Dermis blood vessel endothelial cell (primary cell): ENCODE measurements at regions not wholly inside any gene's neighbourhood (a gene's known extent, or its start where the extent isn't known, plus 50 kb on each side); places are given as distances from the start of the nearest gene placed in this dataset.
"Not testable (repeated sequence)": the region's sequence is repeated elsewhere in the genome, so short reads cannot be mapped to it uniquely, and the experiment has no call there.

ENCODE experiments used
- DNase-seq: peaks from one replicate; pipeline ENCODE4 v3.0.0; 2010

DNA sequence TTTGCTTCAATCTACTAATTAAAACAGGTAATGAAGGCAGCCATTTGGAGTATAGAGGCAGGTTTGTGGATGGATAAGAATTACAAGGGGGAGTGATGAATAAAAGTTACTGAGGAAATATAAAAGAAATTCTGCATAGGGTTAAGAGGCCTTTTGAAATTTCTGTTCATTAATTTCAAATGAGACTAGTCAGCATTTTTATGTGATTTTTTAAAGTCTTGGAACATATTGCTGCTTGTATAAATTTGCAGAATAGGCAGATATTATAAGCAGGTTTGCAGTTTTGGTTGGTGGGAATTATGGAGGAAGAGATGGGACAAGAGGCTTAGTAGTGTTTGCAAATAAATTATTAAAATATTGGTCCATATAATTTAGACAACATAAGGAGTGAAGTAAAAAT lies 750.4 kb upstream of the AGA start:
- DNase-seq: no peak

DNA sequence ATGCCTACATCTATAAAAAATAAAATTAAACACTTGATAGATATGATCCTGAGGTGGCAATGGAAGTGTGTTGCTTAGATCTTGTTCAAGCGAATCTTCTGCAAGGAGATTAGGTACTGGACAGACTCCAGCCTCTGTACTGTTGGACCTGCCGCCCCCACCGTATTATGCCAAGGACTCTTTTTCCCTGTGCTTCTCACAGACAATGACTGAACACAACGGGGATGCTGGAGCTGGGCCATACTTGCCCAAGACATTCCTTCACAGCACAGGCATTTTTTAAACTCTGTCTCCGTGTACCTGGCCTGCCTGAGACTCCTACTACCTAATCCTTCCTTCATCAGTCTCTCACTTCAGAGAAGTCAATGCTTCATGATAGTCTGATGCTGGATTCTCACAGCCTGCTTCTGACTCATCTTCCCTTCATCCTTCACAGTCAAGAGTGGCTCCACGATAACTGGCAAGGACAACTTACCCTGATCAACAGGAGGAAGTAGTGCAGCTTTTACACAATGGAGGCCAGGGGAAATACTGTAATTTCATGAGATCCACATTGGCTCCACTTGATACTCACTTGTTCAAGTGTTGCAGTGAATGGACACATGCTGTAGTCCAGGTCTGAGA lies 754.6 kb upstream of the AGA start:
- DNase-seq: no peak

DNA sequence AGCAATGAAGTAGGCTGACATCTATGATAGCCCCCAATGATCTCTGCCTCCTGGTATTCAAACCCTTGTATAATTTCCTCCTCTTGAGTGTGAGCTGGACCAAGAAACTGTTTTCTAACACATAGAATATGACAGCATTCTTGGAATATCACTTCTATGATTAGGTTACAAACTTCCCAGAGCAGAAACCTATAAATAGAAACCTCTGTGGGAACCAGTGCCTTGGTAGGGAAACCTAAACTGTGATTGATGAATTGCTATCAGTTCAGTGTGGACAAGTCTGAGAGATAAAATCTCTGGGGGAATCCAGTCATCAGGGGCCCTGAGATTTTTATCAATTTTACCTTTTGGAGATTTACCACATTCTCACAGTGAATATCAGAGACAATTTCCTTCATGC lies 756.5 kb upstream of the AGA start:
- DNase-seq: no peak

DNA sequence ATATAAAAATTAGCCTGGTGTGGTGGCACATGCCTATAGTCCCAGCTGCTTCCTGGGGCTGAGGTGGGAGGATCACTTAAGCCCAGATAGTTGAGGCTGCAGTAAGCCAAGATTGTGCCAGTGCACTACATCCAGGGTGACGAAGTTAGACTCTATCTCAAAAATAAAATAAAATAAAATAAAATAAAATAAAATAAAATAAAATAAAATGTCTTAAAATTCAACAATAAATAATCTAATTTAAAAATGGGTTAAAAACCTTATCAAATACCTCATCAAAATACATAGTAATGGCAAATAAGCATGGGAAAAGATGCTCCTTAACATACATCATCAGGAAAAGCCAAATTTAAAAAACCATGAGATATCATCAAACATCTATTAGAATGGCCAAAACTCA lies 760.2 kb upstream of the AGA start:
- no peak for DNase-seq

DNA sequence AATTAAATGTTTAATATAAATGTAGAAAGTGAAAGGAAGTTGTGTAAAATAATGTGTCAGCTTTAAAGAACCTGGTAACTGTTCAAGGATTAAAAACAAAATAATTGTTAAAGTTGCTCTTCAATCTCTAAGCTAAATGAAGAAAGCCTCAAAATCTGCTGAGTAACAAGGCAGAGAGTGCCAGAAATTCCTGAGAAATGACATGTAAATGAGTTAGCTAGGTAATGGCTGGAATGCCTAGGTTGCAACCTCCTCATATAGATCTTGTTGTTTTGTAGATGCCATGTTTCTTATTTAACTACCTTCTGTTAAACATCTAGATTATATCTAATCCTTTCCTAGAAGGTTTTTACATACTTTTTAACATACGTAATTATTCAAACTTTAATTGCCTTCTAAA lies 763.6 kb upstream of the AGA start:
- DNase-seq: no peak

DNA sequence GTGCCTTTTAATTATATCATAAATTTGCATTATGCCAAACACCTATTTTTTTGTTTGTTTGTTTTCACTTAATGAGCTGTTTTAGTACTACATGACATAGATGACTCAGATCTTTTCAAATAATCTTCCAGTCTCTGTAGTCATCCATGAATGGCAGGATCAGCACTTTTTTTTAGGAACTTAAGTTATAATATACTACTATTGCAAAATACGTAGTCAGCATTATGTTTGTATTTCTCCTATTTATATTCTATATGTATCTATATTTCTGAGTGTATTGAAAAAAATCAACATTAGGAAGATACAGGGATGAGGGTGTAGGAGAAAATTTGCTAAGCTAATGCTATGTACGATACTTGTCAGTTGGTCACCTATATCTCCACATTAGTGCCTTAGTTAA lies 773.1 kb upstream of the AGA start:
- DNase-seq: no peak

DNA sequence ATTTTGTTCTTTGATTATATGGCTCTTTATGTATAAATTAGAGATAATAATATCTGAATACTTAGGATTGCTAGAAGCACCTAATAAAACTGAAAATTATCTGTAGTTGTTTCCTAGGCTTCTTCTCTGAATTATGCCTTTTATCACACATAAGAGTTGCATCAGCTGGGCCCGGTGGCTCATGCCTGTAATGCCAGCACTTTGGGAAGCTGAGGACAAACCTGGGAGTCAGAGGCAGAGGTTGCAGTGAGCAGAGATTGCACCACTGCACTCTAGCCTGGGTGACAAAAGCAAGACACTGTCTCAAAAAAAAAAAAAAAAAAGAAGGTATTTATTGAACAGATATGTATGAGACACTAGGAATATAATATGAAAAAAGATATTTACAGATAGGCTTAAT lies 773.5 kb upstream of the AGA start:
- no peak for DNase-seq

DNA sequence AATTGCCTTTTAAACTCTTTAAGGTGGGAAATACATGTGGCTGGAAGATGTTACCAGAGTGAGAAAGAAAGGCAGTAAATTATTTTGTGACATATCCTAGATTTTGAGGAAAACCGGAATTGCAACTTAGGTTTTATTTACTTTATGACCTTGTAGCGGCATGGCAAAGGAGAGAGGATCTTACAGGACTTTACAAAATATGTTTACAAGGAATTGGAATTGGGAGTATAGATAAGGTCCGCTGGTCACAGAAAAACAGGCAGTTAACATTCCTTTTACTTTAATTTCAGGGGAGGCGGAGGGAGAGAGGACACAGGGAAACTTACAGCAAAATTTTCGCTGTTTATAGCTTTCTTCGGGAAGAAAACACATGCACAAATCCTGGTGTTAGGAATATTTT lies 784.2 kb upstream of the AGA start:
- not testable (repeated sequence) for DNase-seq

DNA sequence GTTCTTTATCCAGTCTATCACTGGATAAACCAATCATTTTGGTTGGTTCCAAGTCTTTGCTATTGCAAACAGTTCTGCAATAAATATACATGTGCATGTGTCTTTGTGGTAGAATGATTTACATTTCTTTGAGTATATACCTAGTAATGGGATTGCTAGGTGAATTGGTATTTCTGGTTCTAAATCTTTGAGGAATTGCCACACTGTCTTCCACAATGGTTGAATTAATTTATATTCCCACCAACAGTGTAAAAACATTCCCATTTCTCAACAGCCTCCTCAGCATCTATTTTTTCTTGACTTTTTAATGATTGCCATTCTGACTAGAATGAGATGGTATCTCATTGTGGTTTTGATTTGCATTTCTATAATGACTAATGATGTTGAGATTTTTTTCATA lies 791.7 kb upstream of the AGA start:
- no peak for DNase-seq

DNA sequence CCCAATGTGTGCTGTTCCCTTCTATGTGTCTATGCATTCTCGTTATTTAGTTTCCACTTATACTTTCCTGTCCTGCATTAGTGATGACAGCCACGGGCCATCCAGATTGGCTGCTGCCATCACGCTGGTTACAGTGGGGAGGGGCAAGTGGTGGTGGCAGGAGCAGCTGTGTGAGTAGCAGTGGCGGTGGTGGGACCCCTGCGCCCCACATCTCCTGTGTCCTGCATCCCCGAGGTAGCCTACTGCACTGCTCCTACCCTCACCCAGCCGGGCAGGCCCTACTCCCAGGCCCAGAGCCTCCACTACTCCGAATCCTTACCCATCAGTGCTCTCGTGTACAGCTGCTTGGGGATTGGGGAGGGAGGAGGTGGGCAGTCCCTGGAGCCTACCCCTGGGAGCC lies 798.7 kb upstream of the AGA start:
- DNase-seq: no peak

DNA sequence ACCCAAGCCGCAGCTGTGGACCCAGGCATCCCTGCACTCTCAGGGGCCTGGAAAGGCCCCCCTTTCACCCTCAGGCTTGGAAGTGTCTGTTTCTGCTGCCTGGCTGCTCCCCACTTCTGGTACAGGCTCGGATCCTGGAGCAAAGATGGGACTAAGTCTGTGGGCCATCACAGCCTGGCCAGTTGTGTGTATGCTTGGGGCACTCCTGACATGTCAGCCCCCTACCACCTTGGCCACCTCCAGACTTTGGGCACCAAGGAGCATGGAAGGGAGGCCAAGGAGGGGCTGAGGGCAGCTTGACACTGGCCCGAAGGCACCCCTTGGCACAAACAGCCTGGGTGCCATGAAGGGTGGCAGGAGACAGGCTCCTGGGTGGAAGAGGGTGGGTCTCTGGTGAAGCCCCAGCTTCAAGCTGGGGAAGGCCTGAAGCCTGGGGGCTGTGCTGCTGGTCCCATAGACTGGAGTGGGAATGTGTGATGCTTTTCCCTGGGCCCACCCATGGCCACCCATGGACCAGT lies 799.4 kb upstream of the AGA start:
- DNase-seq: no peak

DNA sequence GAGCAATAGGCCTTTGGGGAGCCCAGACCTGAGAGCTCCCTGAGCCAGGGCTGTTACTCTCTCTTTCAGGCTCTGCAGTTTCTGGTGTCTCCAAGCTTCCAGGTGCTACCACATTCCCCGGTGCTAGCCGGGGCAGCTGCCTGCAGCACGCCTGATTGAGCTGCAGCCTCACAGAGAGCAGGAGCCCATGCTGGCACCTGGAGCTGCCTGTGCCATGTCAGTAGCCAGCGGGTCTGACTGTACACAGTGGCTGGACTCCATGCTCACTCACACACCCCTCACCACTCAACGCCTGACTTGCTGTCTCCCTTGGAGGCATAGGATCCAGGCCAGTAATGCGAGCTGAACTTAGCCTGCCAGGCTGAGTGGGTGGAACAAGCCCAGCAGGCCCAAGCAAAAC lies 800.4 kb upstream of the AGA start:
- no peak for DNase-seq

DNA sequence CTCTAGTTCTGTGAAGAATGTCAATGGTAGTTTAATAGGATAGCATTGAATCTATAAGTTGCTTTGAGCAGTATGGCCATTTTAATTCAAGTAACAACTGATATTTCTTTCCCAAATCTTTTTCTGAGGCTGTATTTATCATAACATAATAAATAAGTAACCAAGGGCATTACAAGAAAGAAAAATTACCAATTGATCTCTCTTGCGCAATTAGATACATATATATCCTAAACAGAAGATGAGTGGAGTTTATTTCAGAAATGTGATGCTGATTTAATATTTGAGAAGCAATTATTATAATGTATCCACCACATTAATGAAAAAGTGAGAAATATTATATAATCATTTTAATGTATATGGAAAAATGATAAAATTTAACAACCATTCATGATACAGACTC lies 802.5 kb upstream of the AGA start:
- no peak for DNase-seq

DNA sequence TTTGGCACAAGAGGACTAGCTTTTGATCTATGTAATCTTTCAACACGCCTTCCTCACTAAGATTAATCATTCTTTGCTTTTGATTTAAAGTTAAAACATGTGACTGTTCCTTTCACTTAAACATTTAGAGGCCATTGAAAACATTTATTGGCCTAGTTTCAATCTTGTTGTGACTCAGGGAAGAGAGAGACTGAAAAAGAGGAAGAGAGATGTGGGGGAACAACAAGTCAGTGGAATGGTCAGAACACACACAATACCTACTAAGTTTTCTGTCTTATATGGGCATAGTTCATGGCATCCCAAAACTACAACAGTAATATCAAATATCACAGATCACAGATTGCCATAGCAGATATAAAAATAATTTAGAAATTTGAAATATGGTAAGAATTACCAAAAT lies 812.9 kb upstream of the AGA start:
- DNase-seq: no peak

DNA sequence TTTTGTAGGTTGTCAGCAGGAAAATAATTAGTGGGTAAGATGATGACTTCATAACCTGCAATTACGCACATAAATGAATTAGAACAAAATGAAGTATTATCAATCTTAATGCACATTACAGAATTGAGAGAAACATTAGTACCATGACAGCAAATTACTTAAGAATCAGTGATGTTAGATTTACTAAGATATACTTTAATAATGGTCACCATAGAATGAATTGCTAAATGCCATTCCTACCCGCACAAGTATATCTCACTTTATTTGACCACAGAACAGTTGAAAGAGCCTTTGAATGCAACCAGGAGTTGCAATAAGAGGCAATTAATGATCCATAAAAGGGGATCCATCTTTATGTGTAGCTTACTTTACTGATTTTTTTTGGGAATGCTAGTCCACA lies 816.4 kb upstream of the AGA start:
- DNase-seq: no peak

DNA sequence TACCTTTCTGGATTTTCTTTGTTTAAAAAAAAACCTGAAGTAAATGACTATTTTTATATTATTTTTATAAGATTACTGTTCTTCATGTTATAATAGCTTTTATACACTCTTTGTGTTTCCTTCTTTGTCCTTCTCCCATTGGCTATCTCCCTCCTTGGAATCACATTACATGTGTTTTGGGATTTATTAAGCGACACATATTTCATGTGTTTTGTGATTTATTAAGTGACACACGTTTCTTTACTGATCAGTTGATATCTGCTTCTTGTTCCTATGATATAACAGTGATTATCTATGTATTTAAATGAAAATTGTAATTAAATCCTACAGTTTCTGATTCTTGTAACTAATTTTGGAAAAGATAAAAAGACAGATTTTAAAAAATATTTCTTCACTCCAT lies 817.3 kb upstream of the AGA start:
- no peak for DNase-seq

DNA sequence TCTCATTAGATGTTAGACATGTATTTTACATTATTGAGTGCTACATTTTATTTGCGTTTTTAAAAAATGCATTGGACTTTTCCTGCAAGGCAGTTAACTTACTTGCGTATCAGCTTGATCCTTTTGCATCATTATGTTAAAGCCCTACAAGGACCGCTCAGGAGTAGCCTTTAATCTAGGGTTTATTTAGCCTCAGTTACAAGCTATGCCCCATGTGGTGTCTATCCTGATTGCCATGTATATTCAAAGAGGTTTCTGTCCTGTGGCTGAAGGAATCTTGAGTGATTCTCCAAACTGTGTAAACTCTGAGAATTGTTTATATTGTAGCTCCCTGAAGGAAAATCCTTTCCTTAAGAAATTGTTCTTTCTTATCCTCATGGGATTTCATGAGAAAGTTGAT lies 821.8 kb upstream of the AGA start:
- no peak for DNase-seq

DNA sequence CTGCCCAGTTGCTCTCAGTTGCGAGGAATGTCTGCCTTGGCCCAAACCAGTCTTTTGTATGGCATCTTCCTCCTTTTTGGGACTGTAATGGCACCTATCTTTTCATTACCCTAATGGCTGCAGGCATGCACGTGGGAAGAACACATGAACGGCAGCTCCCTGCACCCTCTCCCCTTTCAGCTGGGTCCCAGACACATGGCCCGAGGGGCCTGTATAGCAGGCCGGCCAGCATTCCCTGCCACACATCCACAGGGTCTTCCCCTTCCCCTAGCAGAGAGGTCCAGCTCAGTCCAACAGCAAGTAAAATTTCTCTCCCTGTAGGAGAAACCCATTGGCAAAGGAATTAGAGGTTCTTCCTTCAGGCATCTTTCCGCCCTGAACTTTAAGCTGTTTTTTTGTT lies 829.1 kb upstream of the AGA start:
- no peak for DNase-seq

DNA sequence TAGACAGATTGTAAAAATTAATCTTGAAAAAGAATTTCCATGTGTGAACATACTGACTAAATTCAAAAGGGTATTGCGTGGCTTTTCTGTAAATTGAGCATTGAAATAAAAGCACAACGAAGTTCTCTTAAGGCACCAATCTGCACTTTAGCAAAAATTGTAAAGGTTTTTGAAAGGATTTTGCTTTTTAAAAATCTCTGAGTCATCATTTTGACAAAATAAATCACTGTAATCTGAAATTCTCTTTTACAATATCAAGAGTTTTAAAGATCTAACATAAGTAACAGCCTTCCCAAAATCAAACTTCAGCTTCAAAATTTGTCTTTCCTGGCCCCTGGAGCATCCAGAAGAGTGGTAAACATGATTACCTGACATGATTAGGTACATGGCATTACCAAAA lies 830.9 kb upstream of the AGA start:
- DNase-seq: no peak

DNA sequence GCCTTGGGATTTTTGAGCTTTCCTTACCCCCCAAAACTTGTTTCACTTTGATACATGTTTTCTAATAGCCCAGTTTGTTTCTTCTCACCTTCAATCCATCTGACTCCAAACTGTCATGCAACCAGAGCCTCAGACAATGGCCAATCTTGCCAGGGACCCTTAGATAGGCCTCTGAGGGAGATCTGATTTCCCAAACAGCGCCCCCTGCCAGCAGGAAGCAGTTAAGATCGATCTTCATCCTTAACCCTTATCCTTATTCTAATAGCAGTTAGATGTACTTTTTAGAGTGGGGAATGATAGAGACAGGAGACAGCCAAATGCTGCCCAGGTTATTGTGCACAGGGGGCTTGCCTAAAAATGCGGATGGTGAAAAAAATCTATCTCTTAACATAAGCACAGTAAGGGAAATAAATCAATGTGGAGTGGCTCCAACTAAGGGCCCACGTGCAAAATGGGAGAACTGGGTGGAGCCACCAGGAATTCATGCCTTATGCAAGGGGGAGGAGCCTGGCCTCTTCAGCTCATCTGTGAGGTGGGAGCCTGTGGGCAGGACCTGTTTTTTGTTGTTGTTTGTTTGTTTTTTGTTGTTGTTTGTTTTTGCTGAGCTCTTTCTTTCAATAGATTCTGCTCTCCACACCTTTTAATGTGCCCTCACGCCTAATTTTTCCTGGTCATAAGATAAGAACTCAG lies 833.6 kb upstream of the AGA start:
- DNase-seq: no peak

DNA sequence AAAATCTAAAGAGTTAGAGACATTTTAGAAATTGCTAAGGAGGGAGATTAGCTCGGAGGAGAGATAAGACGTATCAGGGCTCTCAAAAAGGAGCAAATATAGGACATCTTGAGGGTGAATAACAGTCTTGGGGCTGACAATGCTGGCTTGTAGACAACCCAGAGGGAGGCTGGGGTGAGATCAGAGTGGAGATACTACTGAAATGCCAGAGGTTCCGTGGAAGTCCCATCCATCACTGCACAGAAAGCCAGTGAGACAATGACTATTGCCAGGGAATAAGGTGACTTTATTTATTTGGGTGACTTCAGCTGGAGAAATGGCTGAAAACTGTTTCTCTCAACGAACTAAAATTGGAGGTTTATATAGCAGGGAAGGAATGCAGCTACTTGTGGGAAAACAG lies 838.1 kb upstream of the AGA start:
- DNase-seq: no peak

DNA sequence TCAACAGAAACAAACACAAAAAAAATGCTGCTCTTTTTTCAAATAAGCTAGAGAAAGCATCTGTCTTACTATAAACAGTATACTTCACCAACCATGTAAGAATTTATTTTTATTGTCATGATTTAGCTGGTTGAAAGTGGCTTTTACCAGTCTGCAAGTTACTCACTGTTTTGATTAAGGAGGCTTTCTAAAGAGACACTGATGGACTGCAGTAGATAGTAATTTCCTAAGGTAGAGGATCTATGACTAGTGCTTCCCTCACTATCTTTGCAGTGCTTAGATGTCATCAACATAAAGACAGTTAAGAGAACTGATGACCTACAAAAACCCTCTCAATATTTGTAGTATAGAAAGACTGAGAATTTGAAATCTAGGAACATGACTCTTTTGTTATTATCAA lies 846.2 kb upstream of the AGA start:
- no peak for DNase-seq

DNA sequence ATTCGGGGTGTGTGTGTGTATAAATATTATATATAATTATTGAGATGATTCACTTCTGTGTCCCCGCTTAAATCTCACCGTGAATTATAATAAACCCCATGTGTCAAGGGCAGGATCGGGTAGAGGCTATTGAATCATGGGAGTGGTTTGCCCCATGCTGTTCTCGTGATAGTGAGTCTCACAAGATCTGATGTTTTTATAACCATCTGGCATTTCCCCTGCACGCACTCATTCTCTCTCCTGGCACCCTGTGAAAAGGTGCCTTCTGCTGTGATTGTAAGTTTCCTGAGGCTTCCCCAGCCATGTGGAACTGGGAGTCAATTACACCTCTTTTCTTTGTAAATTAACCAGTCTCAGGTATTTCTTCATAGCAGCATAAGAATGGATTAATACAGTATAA lies 851.4 kb upstream of the AGA start:
- no peak for DNase-seq

DNA sequence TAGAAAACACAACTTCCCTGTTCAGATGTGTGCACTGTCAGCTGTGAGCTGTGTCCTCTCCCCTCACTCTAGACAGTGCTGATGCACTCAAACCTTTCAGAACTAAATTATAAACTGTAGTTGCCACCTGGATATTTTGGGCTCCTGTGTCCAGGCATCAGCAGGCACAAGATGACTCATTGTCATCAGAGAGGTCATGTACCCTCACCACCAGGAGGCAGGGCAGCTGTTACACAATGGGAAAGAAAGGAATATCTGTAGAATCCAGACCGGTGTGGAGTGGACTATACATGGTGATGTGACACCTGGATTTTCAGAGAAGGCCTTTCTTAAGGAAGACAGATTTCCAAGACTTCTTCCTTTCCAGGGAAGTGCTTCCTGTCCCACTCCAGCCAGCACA lies 854.4 kb upstream of the AGA start:
- DNase-seq: no peak

DNA sequence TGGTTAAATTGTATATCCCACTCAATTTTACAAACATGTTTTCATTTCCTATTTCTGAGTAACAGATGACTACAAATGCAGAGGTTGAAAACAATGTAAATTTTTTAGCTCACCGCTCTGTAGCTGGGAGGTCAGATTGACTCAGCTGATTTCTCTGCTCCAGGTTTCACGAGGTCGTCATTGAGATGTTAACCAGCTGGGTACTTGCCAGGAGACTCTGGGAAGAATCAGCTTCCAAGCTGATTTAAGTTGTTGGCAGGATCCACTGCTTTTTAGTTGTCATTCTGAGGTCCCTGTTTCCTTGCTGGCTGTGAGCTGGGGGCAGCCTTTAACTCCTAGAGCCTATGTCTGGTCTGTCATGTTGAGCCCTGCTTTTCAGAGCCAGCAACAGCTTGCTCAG lies 864.3 kb upstream of the AGA start:
- DNase-seq: no peak
